NCI-H1105 (cell line): ENCODE measurements at regions not wholly inside any gene's neighbourhood (a gene's known extent, or its start where the extent isn't known, plus 50 kb on each side); places are given as distances from the start of the nearest gene placed in this dataset.

Source experiments
- DNase-seq: peaks from one replicate; lab custom pipeline; 2025; lab: John Stamatoyannopoulos, UW

GRCh38 chr12:123077298-123078119, 73.4 kb downstream of the PITPNM2 start:
- no peak for DNase-seq

- DNase-seq: no peak
These were observed 74.1 kb downstream of the PITPNM2 start for GRCh38 chr12:123076604-123077297.

GRCh38 chr12:123075646-123076171, 75.2 kb downstream of the PITPNM2 start:
- DNase-seq: no peak

- DNase-seq: no peak
These were observed 75.7 kb downstream of the PITPNM2 start for GRCh38 chr12:123075087-123075645.

GRCh38 chr12:123073962-123074801, 76.7 kb downstream of the PITPNM2 start:
- no peak for DNase-seq

GRCh38 chr12:123073292-123073691, 77.6 kb downstream of the PITPNM2 start:
- no peak for DNase-seq

GRCh38 chr12:123071857-123072256, 79.0 kb downstream of the PITPNM2 start:
- no peak for DNase-seq

GRCh38 chr12:123071099-123071800, 79.6 kb downstream of the PITPNM2 start:
- no peak for DNase-seq

- DNase-seq: no peak
These were observed 80.4 kb downstream of the PITPNM2 start for GRCh38 chr12:123070267-123071081.

- no peak for DNase-seq
These were observed 81.2 kb downstream of the PITPNM2 start for GRCh38 chr12:123069436-123070266.

- no peak for DNase-seq
These were observed 83.2 kb downstream of the PITPNM2 start for GRCh38 chr12:123067654-123068053.

- no peak for DNase-seq
These were observed 84.5 kb downstream of the PITPNM2 start for GRCh38 chr12:123066384-123066710.

GRCh38 chr12:123065676-123066383, 85.1 kb downstream of the PITPNM2 start:
- no peak for DNase-seq

GRCh38 chr12:123064885-123065619, 84.6 kb downstream of the ARL6IP4 start:
- peak; percentile 10 for DNase-seq

GRCh38 chr12:123064366-123064765, 83.9 kb downstream of the ARL6IP4 start:
- DNase-seq: no peak

- DNase-seq: no peak
These were observed 83.1 kb downstream of the ARL6IP4 start for GRCh38 chr12:123063535-123063934.

- no peak for DNase-seq
These were observed 82.4 kb downstream of the ARL6IP4 start for GRCh38 chr12:123062681-123063486.
